HEK293T (cell line): ENCODE measurements at regions not wholly inside any gene's neighbourhood (a gene's known extent, or its start where the extent isn't known, plus 50 kb on each side); places are given as distances from the start of the nearest gene placed in this dataset.

ENCODE experiments used
- FOXM1 ChIP-seq: fragments of 450-650 bp; IDR thresholded peaks from 2 replicates; pipeline ENCODE4 v1.6.1; 2017; ENCODE audit warnings: mild to moderate bottlenecking, borderline replicate concordance
- L3MBTL2 ChIP-seq: fragments of 450-650 bp; conservative IDR thresholded peaks from 2 replicates; pipeline ENCODE4 v1.6.1; 2016; ENCODE audit warnings: mild to moderate bottlenecking
- PKNOX1 ChIP-seq: fragments of 450-650 bp; IDR thresholded peaks from 2 replicates; pipeline ENCODE4 v1.6.1; 2016

GRCh38 chr7:115638853-115639252, 391.7 kb downstream of the TFEC start:
- no peak for TF ChIP-seq PKNOX1
- no peak for TF ChIP-seq FOXM1
- no peak for TF ChIP-seq L3MBTL2
